Panc1 (cell line): ENCODE measurements at regions not wholly inside any gene's neighbourhood (a gene's known extent, or its start where the extent isn't known, plus 50 kb on each side); places are given as distances from the start of the nearest gene placed in this dataset.

ENCODE experiments used
- ATAC-seq: fragments of 200-7000 bp; cut with Tn5 transposase; 2 replicates; pipeline ENCODE4 v1.9.1; 2020; ENCODE audit warnings: mild to moderate bottlenecking, moderate library complexity
- BruUV-seq: library from RNA; stranded (reverse); fragments of 400-500 nt; replicated peaks from 2 replicates; lab custom pipeline; 2021; lab: Mats Ljungman, UMichigan
- CTCF ChIA-PET: fragments of 300-600 bp; sonication (Branson Sonifier 250); formaldehyde crosslinking; loops from one replicate; lab custom pipeline; 2022; ENCODE audit warnings: antibody characterized with exemption; lab: Charles Lee
- POLR2A ChIA-PET: fragments of 300-600 bp; sonication (Branson Sonifier 250); formaldehyde crosslinking; loops from one replicate; lab custom pipeline; 2022; ENCODE audit warnings: antibody characterized with exemption; lab: Charles Lee
- DNase-seq: peaks from one replicate; pipeline ENCODE4 v3.0.0-alpha.2; 2010; ENCODE audit warnings: low read depth, low spot score
- H3K27ac ChIP-seq: 2 replicates; pipeline ENCODE4 v1.5.1; 2011; ENCODE audit warnings: mild to moderate bottlenecking, low read length, inconsistent platforms
- H3K27me3 ChIP-seq: fragments of 200-500 bp; sonication (Bioruptor generic); 2 replicates; pipeline ENCODE4 v1.6.0; 2014; ENCODE audit warnings: low read length, inconsistent platforms; ENCODE audit not compliant: control insufficient read depth, insufficient read depth
- H3K36me3 ChIP-seq: fragments of 200-500 bp; sonication (Bioruptor generic); 2 replicates; pipeline ENCODE4 v1.5.1; 2014; ENCODE audit warnings: inconsistent platforms, mild to moderate bottlenecking, low read length, moderate library complexity; ENCODE audit not compliant: control insufficient read depth, insufficient read depth
- H3K4me1 ChIP-seq: 2 replicates; pipeline ENCODE4 v1.5.1; 2011; ENCODE audit warnings: inconsistent platforms, mild to moderate bottlenecking, low read length, moderate library complexity; ENCODE audit not compliant: control insufficient read depth, insufficient read depth
- H3K4me3 ChIP-seq, 2 experiments: 2 replicates each; pipeline ENCODE4 v1.5.1; 2011 to 2012; ENCODE audit warnings: low read depth in 2 of 2, low read length in 2 of 2, mild to moderate bottlenecking in 2 of 2, inconsistent platforms in 1 of 2, moderate library complexity in 1 of 2
- H3K9me3 ChIP-seq: fragments of 200-500 bp; sonication (Bioruptor generic); 2 replicates; pipeline ENCODE4 v1.5.1; 2014; ENCODE audit warnings: low read depth, mild to moderate bottlenecking, inconsistent platforms, low read length, moderate library complexity; ENCODE audit not compliant: control insufficient read depth, insufficient read depth
- POLR2AphosphoS5 ChIP-seq: IDR thresholded peaks from 2 replicates; pipeline ENCODE4 v1.6.1; 2012; ENCODE audit warnings: mild to moderate bottlenecking, low read depth, low read length, moderate library complexity
- REST ChIP-seq, 2 experiments: IDR thresholded peaks; 2 replicates each; pipeline ENCODE4 v1.6.1; 2011 to 2012; ENCODE audit warnings: low read depth in 2 of 2, control low read depth in 1 of 2, low read length in 1 of 2, mild to moderate bottlenecking in 1 of 2, moderate library complexity in 1 of 2; ENCODE audit not compliant: insufficient read depth in 1 of 2
- SIN3A ChIP-seq: IDR thresholded peaks from 2 replicates; pipeline ENCODE4 v1.6.1; 2012; ENCODE audit warnings: low read depth, mild to moderate bottlenecking, low read length, moderate library complexity, borderline replicate concordance; ENCODE audit not compliant: insufficient read depth
- TCF7L2 ChIP-seq: IDR thresholded peaks from 2 replicates; pipeline ENCODE4 v1.6.1; 2011; ENCODE audit warnings: mild to moderate bottlenecking, low read depth, low read length, inconsistent platforms
- in situ Hi-C: cut with HindIII; loops from 2 replicates; pipeline ENCODE4 v1.10.0; 2016; ENCODE audit warnings: low sequenced_read_pairs, low pct_unique_long_range_greater_than_20kb
- intact Hi-C: fragments of 100-400 bp; cut with micrococcal nuclease; formaldehyde crosslinking; loops from one replicate; pipeline ENCODE4 v1.10.0; 2022; ENCODE audit not compliant: unreplicated experiment
- TF ChIP-seq, protein P1 (sequence below): fragments of 450-650 bp; IDR thresholded peaks from 2 replicates; pipeline ENCODE4 v1.5.1; 2017; ENCODE audit warnings: mild to moderate bottlenecking

GRCh38 chr7:69219381-69219780 lies 378.9 kb upstream of the AUTS2 start:
- in situ Hi-C loops (no loop called here), intact Hi-C loops (no loop called here)
- DNase-seq: no peak
- H3K27me3 ChIP-seq: no peaks in the 10 kb centered on the region
- H3K4me1 ChIP-seq: no peaks in the 10 kb centered on the region
- no TSS peak for BruUV-seq
- no peaks in the 10 kb centered on the region for H3K9me3 ChIP-seq
- no peak for ATAC-seq
- ChIA-PET CTCF (no interaction called here), POLR2A (no interaction called here)
- H3K36me3 ChIP-seq: no peaks in the 10 kb centered on the region
- H3K27ac ChIP-seq: no peak overlapping the region
- no peak overlapping the region for H3K4me3 ChIP-seq
- TF ChIP-seq SIN3A: no peak
- TF ChIP-seq REST (IDR thresholded peaks at IDR 0.05; ENCODE audit: insufficient read depth in 1 of 2, low read depth in 2 of 2, low read length in 1 of 2): no peak
- TF ChIP-seq POLR2AphosphoS5: no peak
- TF ChIP-seq TCF7L2: no peak
- TF ChIP-seq, protein P1, sequence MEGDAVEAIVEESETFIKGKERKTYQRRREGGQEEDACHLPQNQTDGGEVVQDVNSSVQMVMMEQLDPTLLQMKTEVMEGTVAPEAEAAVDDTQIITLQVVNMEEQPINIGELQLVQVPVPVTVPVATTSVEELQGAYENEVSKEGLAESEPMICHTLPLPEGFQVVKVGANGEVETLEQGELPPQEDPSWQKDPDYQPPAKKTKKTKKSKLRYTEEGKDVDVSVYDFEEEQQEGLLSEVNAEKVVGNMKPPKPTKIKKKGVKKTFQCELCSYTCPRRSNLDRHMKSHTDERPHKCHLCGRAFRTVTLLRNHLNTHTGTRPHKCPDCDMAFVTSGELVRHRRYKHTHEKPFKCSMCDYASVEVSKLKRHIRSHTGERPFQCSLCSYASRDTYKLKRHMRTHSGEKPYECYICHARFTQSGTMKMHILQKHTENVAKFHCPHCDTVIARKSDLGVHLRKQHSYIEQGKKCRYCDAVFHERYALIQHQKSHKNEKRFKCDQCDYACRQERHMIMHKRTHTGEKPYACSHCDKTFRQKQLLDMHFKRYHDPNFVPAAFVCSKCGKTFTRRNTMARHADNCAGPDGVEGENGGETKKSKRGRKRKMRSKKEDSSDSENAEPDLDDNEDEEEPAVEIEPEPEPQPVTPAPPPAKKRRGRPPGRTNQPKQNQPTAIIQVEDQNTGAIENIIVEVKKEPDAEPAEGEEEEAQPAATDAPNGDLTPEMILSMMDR: no peak

GRCh38 chr7:69225259-69225943 lies 372.9 kb upstream of the AUTS2 start:
- Histone ChIP-seq H3K27me3 (no peaks in the 10 kb centered on the region), H3K4me3 (no peak overlapping the region), H3K9me3 (no peaks in the 10 kb centered on the region), H3K36me3 (no peaks in the 10 kb centered on the region), H3K27ac (no peak overlapping the region), H3K4me1 (no peaks in the 10 kb centered on the region)
- ChIA-PET CTCF (no interaction called here), POLR2A (no interaction called here)
- BruUV-seq: no TSS peak
- in situ Hi-C loops: no loop called here
- ATAC-seq (no peak), DNase-seq (no peak)
- TF ChIP-seq, protein P1: no peak
- TF ChIP-seq TCF7L2 (no peak), REST (IDR thresholded peaks at IDR 0.05; ENCODE audit: insufficient read depth in 1 of 2, low read depth in 2 of 2, low read length in 1 of 2) (no peak), SIN3A (no peak), POLR2AphosphoS5 (no peak)
- intact Hi-C loops: no loop called here
